Ovary (tissue), 3 donors: ENCODE measurements at regions not wholly inside any gene's neighbourhood (a gene's known extent, or its start where the extent isn't known, plus 50 kb on each side); places are given as distances from the start of the nearest gene placed in this dataset.

Experiments
- CTCF ChIP-seq, 3 donors: fragments of 450-650 bp in 2 of 3; fragments of 200-600 bp in 1 of 3; IDR thresholded peaks; one replicate each; pipeline versions ENCODE4 v1.5.1 to v1.8.0; 2016 to 2022; ENCODE audit warnings: antibody characterized with exemption in 3 of 3, mild to moderate bottlenecking in 1 of 3
- EP300 ChIP-seq: sonication (generic); formaldehyde crosslinking; IDR thresholded peaks from one replicate; pipeline ENCODE4 v1.6.1; 2017; ENCODE audit warnings: antibody characterized with exemption
- donor health status: DM: no; HTN: no; CAD: no.

- TF ChIP-seq CTCF (IDR thresholded peaks at IDR 0.05) (no peak), EP300 (no peak)
These were observed 247.8 kb downstream of the ENGASE start for GRCh38 chr17:79322211-79323123.
